Stimulated activated CD4-positive, alpha-beta T cell treated with anti-CD3 and anti-CD28 coated beads, Interleukin-12 subunit alpha, Interleukin-12 subunit beta, amount 100 ng/mL, for 24 hours (primary cell): ENCODE measurements at regions not wholly inside any gene's neighbourhood (a gene's known extent, or its start where the extent isn't known, plus 50 kb on each side); places are given as distances from the start of the nearest gene placed in this dataset.
"Not testable (repeated sequence)": the region's sequence is repeated elsewhere in the genome, so short reads cannot be mapped to it uniquely, and the experiment has no call there.

Experiments
- DNase-seq, 2 experiments: peaks; one replicate each; pipeline ENCODE4 v3.0.0-alpha.2; 2020; ENCODE audit warnings: low read depth in 2 of 2

DNA sequence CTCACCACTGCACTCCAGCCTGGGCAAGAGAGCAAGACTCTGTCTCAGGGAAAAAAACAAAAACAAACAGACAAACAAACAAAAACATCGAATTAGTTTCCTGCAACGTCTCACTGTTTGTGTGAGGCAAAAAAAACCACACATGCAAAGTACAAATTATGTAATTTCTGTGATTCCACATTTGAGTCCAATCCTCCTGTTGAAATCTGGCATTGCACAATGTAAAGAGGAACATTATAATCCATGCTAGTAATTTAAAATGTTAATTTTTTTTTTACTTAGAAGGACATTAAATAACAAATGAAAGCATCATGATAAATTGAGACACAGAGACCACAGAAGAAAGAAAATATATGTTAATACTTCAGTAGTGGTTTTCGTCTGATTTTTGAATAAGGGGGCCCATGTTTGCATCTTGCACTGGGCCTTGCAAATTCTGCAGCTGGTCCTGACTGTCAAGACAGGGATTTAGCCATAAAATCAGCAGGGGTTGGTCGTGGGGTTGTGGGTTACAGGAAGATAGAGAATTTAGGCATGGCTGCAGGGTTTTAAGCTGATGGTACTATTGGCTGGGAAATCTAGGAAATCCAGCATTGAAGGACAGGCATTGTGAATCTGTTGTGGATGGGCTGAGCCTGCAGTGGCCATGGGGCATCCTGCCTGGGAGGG is 102.6 kb upstream of the ALDH3B2 start:
- no peak for DNase-seq

DNA sequence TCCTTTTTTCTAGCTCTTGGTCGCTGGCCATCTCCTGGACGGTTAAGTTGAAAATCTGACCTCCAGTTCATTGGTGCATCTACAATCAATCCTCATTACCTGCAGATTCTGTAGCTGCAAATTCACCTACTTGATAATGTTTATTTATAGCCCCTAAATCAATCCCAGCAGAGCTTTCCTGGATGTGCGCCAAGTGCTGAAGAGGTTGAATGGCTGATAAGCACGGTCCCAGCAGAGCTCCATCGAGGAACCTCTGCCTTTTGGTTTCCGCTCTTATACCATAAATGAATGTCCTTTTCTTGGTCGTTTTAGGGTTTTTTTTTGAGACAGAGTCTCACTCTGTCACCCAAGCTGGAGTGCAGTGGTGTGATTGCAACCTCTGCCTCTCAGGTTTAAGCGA is 99.8 kb upstream of the ALDH3B2 start:
- not testable (repeated sequence) for DNase-seq

DNA sequence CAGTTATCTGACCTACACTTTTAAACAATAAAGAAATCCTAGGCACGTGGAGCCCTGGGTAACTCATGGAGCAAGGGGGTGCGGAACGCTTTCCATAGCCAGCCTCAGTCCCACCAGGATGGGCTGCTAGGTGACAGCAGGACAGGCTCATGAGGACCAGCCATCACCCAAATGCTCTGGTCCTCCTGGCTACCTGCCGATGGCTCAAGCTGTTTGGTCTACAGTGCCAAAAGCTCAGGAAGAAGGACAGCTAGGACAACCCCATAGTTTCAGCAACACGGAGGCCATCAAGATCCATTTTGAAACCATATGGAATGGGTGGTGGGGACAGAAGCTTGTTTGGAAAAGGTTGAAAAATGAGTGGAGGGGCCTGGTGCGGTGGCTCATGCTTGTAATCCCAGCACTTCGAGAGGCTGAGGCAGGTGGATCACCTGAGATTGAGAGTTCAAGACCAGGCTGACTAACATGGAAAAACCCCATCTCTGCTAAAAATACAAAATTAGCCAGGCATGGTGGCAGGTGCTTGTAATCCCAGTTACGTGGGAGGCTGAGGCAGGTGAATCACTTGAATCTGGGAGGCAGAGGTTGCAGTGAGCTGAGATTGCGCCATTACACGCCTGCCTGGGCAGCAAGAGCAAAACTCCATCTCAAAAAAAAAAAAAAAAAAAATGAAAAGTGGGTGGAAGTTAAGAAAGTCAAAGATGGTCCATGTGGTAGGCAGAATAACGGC is 93.7 kb upstream of the ALDH3B2 start:
- DNase-seq: not testable (repeated sequence)

DNA sequence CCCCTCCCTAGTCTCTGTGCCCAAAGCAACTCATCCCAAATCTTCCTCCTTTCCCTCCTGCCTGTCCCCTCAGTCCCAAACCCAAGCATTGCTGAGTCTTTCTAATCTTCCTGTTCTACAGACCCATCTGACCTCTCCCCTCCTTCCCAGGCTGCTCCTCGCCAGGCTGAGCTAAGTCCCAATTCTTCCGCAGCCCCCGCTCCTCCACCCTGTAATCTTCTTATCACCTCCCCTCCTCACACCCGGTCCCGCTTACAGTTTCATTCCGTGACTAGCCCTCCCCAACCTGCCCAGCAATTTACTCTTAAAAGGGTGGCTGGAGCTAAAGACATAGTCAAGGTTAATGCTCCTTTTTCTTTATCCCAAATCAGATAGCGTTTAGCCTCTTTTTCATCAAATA is 86.8 kb upstream of the ALDH3B2 start:
- DNase-seq: not testable (repeated sequence)

DNA sequence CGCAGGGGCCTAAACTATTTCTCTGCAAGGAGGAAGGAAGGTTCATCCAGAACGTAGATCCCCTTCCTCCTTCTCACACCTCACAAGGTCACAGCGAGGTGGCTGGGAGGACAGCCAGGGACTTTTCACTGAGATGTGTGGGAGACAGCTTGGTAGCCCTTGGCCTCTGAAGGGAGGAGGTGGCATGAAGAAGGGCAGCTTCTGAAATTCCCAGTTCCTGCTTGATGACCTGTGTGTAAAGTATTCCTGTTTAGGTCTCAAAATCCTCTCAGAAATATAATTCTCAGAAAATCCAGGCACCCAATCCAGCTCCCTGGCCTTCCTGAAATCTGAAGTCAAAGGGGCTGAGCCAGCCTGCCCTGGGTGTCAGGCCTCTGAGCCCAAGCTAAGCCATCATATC is 84.9 kb upstream of the ALDH3B2 start:
- DNase-seq: not testable (repeated sequence)

DNA sequence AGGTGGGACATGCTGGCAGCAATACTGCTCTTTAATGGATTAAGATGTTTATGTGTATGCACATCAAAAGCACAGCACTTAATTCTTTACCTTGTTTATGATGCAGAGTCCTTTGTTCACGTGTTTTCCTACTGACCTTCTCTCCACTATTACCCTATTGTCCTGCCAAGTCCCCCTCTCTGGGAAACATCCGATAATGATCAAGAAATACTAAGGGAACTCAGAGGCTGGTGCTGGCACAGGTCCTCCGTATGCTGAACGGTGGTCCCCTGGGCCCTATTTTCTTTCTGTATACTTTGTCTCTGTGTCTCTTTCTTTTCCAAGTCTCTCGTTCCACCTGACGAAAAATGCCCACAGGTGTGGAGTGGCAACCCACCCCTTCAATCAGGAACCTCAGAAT is 84.0 kb upstream of the ALDH3B2 start:
- DNase-seq: not testable (repeated sequence)

DNA sequence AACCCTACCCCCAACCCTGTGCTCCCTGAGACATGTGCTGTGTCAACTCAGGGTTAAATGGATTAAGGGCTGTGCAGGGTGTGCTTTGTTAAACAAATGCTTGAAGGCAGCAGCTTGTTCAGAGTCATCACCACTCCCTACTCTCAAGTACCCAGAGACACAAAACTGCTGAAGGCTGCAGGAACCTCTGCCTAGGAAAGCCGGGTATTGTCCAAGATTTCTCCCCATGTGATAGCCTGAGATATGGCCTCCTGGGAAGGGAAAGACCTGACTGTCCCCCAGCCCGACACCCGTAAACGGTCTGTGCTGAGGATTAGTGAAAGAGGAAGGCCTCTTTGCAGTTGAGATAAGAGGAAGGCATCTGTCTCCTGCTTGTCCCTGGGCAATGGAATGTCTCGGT is 83.6 kb upstream of the ALDH3B2 start:
- not testable (repeated sequence) for DNase-seq

DNA sequence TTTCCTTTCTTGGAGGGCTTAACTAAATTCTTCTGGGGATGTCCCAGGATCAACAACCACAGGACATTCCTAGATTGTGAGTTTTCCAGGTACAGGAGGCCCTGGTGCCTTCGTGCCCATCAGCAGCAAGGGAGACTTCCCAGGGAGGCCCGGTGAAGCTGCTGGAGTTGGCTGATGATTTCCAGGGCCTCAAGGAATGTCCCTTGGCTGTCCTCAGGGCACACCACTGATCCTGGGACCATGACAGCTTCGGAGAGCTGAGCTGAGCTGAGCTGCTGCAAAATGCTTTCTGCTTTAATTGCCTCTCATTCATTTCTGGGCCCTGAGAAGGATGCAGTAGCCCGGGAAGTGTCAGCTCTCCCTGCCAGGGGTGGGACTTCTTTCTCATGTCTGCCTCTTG is 79.4 kb upstream of the ALDH3B2 start:
- DNase-seq: not testable (repeated sequence)

DNA sequence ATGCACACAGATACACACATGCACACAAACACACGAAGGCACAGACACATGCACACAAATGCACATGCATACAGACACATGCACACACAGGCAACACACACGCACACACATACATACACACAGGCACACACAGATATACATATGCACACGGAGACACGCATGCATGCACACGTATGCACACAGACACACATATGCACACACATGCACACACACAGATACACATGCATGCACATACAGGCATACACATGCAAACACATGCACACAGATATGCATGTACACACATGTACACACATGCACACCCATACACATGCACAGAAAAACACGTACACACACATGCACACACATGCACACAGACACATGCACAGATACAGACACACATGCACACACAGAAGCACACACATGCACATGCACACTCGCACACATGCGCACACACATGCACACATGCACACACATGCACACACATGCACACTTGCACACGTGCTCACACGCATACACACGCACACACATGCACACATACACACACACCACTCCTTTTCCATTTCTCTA is 70.8 kb upstream of the ALDH3B2 start:
- DNase-seq: no peak

DNA sequence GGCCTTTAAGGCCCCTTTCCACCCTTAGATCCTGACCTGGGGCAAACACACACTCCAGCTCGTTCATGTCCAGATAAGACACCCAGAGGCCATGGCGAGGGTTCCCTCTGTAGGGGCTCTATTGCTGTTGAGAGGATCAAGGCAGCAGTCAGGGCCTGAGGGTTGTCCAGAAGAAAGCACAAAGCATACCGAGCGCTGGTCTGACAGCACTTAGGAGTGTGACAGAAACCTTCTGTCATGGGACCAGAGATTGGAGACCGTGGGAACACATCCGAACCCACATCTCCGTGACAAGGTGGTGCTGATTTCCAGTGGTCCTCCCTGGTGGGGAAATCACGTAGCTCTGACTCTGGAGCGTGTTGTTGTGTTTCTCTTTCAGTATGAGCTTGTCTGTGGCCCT is 69.8 kb upstream of the ALDH3B2 start:
- DNase-seq: not testable (repeated sequence)

DNA sequence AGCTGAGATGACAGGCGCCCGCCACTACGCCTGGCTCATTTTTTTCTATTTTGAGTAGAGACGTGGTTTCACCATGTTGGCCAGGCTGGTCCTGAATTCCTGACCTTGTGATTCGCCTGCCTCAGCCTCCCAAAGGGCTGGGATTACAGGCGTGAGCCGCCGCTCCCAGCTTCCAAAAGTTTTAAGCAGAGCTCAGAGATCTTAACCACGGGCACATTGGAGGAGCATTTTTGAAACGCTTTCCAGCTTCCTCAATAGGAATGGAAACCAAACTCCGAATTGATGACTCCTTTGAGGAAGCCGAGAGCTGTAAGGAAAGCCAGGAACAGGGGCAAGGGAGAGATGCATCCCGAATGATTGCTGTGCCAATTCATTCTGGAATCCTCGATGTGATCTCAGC is 63.8 kb upstream of the ALDH3B2 start:
- not testable (repeated sequence) for DNase-seq

DNA sequence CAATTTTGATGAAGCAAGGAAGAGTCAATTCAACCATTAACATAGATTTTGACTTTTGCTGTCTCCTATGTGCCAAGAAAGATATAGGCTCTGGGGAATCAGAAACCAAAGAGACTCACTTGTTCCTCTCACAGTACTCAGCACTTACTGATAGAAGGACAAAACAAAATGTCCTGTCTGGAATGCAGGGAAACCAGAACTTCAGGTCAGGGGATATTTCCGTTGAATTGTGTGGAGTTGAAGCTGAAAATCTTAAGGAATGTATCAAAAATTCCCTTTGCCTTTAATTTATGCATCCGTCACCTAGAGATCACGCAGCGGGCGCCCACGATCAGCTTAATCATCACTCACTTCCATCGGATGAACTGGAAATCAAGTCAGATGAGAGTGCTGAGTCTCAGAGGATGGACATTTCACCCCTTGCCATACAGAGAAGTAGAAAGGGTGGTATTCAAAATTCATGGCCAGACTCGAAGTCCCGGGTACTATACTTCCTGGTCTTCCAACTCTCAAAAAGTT is 63.2 kb upstream of the ALDH3B2 start:
- DNase-seq: not testable (repeated sequence)

DNA sequence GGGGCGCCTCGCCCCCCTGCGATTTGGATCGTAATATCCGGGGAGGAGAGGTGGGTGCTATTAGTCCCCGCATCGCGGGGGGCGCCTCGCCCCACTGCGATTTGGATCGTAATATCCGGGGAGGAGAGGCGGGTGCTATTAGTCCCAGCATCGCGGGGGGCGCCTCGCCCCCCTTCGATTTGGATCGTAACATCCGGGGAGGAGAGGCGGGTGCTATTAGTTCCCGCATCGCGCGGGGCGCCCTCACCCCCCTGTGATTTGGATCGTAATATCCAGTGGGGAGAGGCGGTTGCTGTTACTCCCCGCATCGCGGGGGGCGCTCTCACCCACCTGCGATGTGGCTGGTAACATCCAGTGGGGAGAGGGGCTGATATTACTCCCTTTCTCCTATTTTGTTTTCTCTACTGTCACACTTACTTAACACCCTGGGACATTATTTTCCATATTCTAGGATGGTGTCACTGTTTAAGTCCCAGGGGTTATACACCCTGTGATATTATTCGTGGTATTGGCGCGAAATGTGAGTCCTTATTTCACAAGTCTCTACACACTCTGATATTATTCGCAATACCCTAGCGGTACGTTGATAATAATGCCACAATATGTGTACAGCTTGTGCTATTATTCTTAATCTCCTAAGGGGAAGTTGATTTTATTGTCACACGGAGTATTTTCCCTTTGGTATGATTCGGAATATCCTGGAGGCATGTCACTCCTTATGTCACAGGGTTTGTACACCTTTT is 57.8 kb upstream of the ALDH3B2 start:
- peak; percentile 31 to 41 for DNase-seq

DNA sequence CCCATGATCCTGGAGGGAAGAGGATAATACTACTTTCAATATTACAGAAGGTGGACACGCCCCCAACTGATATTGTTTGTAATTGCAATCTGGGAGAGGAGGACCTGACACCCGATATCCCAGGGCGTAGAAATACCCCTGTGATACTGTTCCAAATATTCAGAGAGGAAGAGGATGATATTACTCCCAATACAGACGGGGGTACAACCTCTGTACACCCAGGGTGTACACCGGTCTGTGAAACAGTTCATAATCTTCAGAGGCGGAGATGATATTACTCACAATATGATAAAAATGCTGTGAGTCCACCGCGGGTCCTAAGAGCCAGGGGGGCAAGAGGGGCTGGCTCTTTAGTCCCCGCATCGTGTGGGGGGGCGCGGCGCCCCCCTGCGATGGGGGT is 57.2 kb upstream of the ALDH3B2 start:
- no peak for DNase-seq

DNA sequence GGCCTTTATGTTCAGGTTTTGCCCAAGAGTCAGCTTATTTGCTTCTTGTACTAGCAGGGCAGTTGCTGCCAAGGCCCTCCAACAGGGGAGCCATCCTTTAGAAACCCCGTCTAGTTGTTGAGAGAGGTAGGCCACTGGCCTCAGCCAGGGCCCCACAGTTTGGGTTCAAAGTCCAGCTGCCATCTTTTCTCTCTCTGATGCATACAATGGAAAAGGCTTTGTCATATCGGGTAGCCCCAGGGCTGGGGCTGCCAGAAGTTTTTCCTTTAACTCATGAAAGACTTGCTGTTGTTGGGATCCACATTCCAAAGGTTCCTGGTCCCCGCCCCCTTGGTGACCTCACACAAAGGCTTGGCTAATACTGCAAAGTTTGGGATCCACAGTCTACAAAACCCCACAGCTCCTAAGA is 53.7 kb upstream of the ALDH3B2 start:
- DNase-seq: not testable (repeated sequence)

DNA sequence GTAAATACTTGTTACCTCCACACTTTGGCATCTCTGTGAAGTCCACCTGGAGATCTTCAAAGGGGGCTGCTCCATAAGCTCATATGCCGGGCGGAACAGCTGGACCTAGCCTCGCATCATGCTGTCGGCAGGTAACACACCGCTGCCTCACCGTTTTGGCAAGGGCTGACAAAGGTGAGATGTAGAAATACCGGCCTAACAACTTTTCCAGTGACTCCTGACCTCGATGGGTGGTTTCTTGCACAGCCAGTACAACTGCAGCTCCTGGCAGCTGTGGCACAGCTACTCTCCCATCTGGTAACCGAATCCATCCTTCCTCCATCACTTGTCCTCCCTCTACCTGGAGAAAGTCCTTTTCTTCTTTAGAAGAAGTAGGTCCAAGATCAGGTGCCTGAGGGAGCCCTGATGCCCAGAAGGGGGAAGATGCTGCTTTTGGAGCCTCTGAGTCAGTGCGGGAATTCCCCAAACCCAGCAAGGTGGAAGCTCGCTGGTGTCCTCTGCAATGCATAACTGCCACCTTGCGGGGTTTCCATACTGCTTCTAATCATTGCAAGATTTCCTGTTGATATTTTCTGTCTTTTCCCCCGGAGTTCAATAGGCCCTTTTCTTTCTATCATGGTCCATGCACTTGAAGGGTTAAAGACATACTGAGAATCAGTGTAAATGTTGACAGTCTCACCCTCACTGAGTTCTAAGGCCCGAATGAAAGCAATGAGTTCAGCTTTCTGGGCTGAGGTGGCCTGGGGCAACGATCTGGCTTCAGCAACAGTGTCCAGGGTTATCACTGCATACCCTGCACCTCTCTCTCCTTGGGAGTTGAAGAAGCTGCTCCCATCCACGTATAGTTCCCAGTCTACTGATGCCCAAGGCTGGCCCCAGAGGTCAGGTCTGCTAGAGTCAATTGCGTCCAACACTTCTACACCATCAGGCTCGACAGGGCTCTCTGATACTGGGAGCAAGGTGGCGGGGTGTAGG is 52.9 kb upstream of the ALDH3B2 start:
- peak; percentile 32 to 59 for DNase-seq
